Spleen (tissue), 11 donors: ENCODE measurements at regions not wholly inside any gene's neighbourhood (a gene's known extent, or its start where the extent isn't known, plus 50 kb on each side); places are given as distances from the start of the nearest gene placed in this dataset.

Experiments
- DNase-seq: peaks from one replicate; pipeline ENCODE4 v3.0.0-alpha.2; 2020
- H3K27ac ChIP-seq, 8 donors: fragments of 200-600 bp; sonication (generic) in 7 of 8; 1 replicate in 4 of 8; 2 replicates in 4 of 8; pipeline versions ENCODE4 v1.5.0 to v1.8.0; 2016 to 2021; ENCODE audit warnings: inconsistent platforms in 4 of 8, mild to moderate bottlenecking in 4 of 8, moderate library complexity in 1 of 8
- H3K27me3 ChIP-seq, 7 donors: fragments of 200-600 bp; sonication (generic) in 6 of 7; replicated peaks in 1 of 7; 1 replicate in 4 of 7; 2 replicates in 3 of 7; pipeline versions ENCODE4 v1.5.0 to v1.8.0; 2016 to 2021; ENCODE audit warnings: inconsistent platforms in 3 of 7, mild to moderate bottlenecking in 1 of 7
- H3K36me3 ChIP-seq, 6 donors: fragments of 200-600 bp; sonication (generic) in 5 of 6; 1 replicate in 4 of 6; 2 replicates in 2 of 6; pipeline versions ENCODE4 v1.5.0 to v1.8.0; 2016 to 2021; ENCODE audit warnings: inconsistent platforms in 2 of 6
- H3K4me1 ChIP-seq, 6 donors: fragments of 200-600 bp; sonication (generic) in 5 of 6; 1 replicate in 3 of 6; 2 replicates in 3 of 6; pipeline versions ENCODE4 v1.5.0 to v1.8.0; 2016 to 2021; ENCODE audit warnings: inconsistent platforms in 3 of 6
- H3K4me3 ChIP-seq, 8 donors: fragments of 200-600 bp; sonication (generic) in 7 of 8; 1 replicate in 4 of 8; 2 replicates in 4 of 8; pipeline versions ENCODE4 v1.5.0 to v1.8.0; 2016 to 2021; ENCODE audit warnings: inconsistent platforms in 4 of 8, mild to moderate bottlenecking in 4 of 8, moderate library complexity in 2 of 8
- H3K9me3 ChIP-seq, 8 donors: fragments of 200-600 bp; sonication (generic) in 7 of 8; 1 replicate in 4 of 8; 2 replicates in 4 of 8; pipeline versions ENCODE4 v1.5.0 to v1.8.0; 2016 to 2021; ENCODE audit warnings: inconsistent platforms in 4 of 8
- CTCF ChIP-seq, 11 experiments: fragments of 200-600 bp in 7 of 11; fragments of 450-650 bp in 4 of 11; sonication (generic) in 4 of 11; IDR thresholded peaks in 8 of 11; conservative IDR thresholded peaks in 3 of 11; 1 replicate in 7 of 11; 2 replicates in 4 of 11; pipeline versions ENCODE4 v1.4.0 to v1.8.0; 2016 to 2021; ENCODE audit warnings: antibody characterized with exemption in 11 of 11, inconsistent platforms in 4 of 11, mild to moderate bottlenecking in 1 of 11
- POLR2A ChIP-seq, 3 donors: fragments of 450-650 bp; IDR thresholded peaks; one replicate each; pipeline ENCODE4 v1.5.1; 2017; ENCODE audit warnings: antibody characterized with exemption in 3 of 3, mild to moderate bottlenecking in 1 of 3
- POLR2AphosphoS5 ChIP-seq, 3 donors: sonication (generic); formaldehyde crosslinking; IDR thresholded peaks; one replicate each; pipeline ENCODE4 v1.5.1; 2017; ENCODE audit warnings: antibody characterized with exemption in 3 of 3
- WGBS, 5 donors: extraction: QIAGEN DNeasy Blood & Tissue Kit in 3 of 5; methylation state at CpG; one replicate each; pipeline versions ENCODE4 v1.1.5 to v1.1.7; 2013 to 2018; 5-methylcytosine and 5-hydroxymethylcytosine counted together
- intact Hi-C: fragments of 100-400 bp; cut with DNase I; formaldehyde crosslinking; loops from one replicate; pipeline ENCODE4 v1.15.0; 2023; ENCODE audit warnings: low total_unique reads
- donor health status: healthy with polysubstance abuse.
- donor health status: DM: no; HTN: no; CAD: no; lungs with moderate emphysema.
- donor health status: DM: no; HTN: no; CAD: no.
- donor health status: Bipolar disorder and iron deficiency.
- donor health status: healthy.
- donor health status: DM: no; HTN: no; CAD: no.
- donor health status: DM: yes; HTN: yes; CAD: no.

- intact Hi-C loops, result no loop called here
- Histone ChIP-seq H3K4me1 (no peaks in the 10 kb centered on the region), H3K9me3 (peaks cover 0 to 27% (median 17%) of the 10 kb centered on the region in 8 donors), H3K27ac (no peak overlapping the region), H3K36me3 (peaks cover 0 to 4% (median 0%) of the 10 kb centered on the region in 6 donors), H3K4me3 (no peak overlapping the region), H3K27me3 (no peaks in the 10 kb centered on the region)
- no peak for TF ChIP-seq POLR2AphosphoS5 (IDR thresholded peaks at IDR 0.05)
- TF ChIP-seq CTCF (IDR thresholded peaks at IDR 0.05 in 8 of 11, conservative IDR thresholded peaks at IDR 0.05 in 3 of 11), result no peak
- TF ChIP-seq POLR2A (IDR thresholded peaks at IDR 0.05), result no peak
- WGBS, 5 donors, result 73 to 82% (median 75%) methylated on average over 2 of the region's 2 CpGs
- DNase-seq, result no peak
Observed at GRCh38 chr2:189336276-189336975, 104.8 kb upstream of the WDR75 start.

DNA sequence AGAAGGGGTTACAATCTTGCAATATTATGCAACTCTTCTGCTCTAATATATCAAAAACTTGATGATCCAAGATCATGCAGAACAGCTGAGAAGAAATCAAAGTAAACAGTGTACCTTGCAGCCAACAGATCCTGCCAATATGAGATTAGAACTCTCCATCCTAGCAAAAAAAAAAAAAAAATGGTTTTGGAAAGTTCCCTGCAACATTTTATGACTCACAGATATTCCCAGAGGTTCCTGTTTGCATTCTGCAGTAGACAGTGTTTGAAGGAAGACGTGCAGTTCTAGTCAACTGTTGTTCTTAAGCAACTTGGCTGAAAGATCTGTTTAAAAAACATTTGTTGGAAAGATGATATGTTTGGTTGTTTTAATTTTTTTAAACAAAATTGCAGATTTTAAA lies 103.6 kb upstream of the WDR75 start:
- intact Hi-C loops, result no loop called here
- Histone ChIP-seq H3K27me3 (no peaks in the 10 kb centered on the region), H3K9me3 (peaks cover 0 to 21% (median 17%) of the 10 kb centered on the region in 8 donors), H3K36me3 (peaks cover 0 to 4% (median 0%) of the 10 kb centered on the region in 6 donors), H3K27ac (no peak overlapping the region), H3K4me3 (no peak overlapping the region), H3K4me1 (no peaks in the 10 kb centered on the region)
- 66 to 85% (median 74%) methylated on average over 1 of the region's 1 CpG for WGBS, 5 donors
- no peak for DNase-seq
- TF ChIP-seq POLR2A (IDR thresholded peaks at IDR 0.05), result no peak
- TF ChIP-seq POLR2AphosphoS5 (IDR thresholded peaks at IDR 0.05), result no peak
- TF ChIP-seq CTCF (IDR thresholded peaks at IDR 0.05 in 8 of 11, conservative IDR thresholded peaks at IDR 0.05 in 3 of 11), result no peak

- H3K27ac ChIP-seq, result no peak overlapping the region
- TF ChIP-seq POLR2AphosphoS5 (IDR thresholded peaks at IDR 0.05), result no peak
- WGBS, 5 donors, result 83 to 96% (median 93%) methylated on average over 3 of the region's 3 CpGs
- H3K27me3 ChIP-seq, result no peaks in the 10 kb centered on the region
- H3K4me3 ChIP-seq, result no peak overlapping the region
- H3K36me3 ChIP-seq, result peaks cover 0 to 4% (median 0%) of the 10 kb centered on the region in 6 donors
- no peaks in the 10 kb centered on the region for H3K4me1 ChIP-seq
- no peak for DNase-seq
- intact Hi-C loops, result no loop called here
- H3K9me3 ChIP-seq, result peaks cover 0 to 21% (median 17%) of the 10 kb centered on the region in 8 donors
Observed at GRCh38 chr2:189338115-189338514, 103.2 kb upstream of the WDR75 start.

DNA sequence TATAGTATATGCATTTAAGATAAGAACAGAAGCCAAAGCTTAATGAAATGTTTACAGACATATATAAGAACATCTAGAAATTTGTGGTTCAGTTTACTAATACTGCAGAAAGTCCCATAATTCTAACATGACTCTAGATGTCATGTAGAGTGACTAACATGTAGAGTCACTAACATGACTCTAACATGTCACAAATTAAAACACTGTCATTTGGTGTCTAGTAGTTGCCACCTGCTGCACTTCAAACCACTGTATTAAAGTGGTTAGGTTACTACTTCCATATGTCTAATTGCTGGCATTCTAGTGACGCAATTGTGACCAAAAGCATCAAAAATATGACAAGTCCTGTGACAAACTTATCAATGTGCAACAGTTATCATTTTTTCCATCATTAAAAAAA lies 100.2 kb upstream of the WDR75 start:
- 85 to 98% (median 90%) methylated on average over 1 of the region's 1 CpG for WGBS, 5 donors
- Histone ChIP-seq H3K4me3 (no peak overlapping the region), H3K4me1 (no peaks in the 10 kb centered on the region), H3K36me3 (peaks cover 0 to 4% (median 0%) of the 10 kb centered on the region in 6 donors), H3K27ac (no peak overlapping the region), H3K9me3 (peaks cover 0 to 21% (median 17%) of the 10 kb centered on the region in 8 donors), H3K27me3 (no peaks in the 10 kb centered on the region)
- TF ChIP-seq POLR2AphosphoS5 (IDR thresholded peaks at IDR 0.05) (no peak), POLR2A (IDR thresholded peaks at IDR 0.05) (no peak), CTCF (IDR thresholded peaks at IDR 0.05 in 8 of 11, conservative IDR thresholded peaks at IDR 0.05 in 3 of 11) (no peak)
- intact Hi-C loops, result no loop called here
- DNase-seq, result no peak
